DMS53 (cell line): ENCODE measurements at regions not wholly inside any gene's neighbourhood (a gene's known extent, or its start where the extent isn't known, plus 50 kb on each side); places are given as distances from the start of the nearest gene placed in this dataset.
A peak's percentile ranks its signal among the peaks of the same experiment; 100 is the strongest.

Source experiments
- DNase-seq: peaks from one replicate; lab custom pipeline; 2025; lab: John Stamatoyannopoulos, UW

DNA sequence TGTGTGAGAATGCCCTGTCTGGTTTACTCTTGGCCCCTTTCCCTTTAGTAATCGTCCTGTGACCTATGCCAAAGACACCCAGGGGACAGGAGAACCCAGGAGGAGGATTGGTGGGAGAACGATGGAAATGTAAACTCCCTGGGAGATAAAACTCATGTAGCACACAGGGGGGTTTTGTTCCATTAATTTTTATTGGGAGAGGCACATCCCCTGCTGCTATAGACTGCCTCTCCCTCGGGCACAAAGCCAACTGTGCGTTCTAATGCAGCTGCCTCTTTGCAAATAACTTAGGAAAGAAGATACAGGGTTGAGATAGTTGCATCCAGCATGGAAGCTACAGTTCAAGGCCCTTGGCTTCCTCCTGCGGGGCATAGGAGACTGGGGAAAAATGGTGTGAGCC is 489.6 kb downstream of the SLC4A3 start:
- DNase-seq = no peak

DNA sequence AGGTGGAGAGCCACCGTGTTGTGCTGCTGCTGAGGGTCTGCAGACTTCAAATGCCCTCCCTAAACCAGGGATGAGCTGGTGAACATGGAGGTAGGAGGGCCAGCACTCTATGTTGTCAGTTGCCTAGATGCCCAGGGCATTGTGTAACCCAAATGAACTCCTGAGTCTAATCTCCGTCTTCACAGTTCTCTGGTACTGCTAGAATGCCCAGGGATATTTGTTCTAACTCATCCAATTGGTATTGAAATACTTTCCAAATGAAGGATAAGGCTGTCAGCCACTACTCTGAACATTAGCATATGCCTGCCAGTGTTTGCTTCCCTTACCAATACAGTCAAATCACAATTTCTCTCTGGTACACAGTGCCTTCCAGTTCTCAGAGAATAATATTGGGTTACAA is 492.6 kb downstream of the SLC4A3 start:
- DNase-seq = no peak

DNA sequence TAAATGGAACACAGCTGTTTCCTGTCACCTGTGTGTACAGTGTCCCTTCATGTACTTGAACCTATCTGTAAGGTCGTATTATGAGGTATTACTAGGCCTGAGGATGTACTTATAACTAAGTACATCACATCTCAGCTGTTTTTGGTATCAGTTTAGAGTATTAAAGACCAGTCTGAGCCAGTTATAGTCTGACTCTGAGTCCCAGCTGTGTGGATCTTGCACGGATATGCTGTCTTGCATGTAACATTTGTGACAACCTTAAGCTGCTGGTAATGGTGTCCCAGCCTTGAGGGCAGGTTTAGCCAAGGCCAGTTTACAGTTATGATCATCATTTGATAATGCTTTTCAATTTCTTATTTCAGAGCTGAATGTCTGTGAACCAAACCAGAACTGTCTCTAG is 496.3 kb downstream of the SLC4A3 start:
- DNase-seq = peak; percentile 91

DNA sequence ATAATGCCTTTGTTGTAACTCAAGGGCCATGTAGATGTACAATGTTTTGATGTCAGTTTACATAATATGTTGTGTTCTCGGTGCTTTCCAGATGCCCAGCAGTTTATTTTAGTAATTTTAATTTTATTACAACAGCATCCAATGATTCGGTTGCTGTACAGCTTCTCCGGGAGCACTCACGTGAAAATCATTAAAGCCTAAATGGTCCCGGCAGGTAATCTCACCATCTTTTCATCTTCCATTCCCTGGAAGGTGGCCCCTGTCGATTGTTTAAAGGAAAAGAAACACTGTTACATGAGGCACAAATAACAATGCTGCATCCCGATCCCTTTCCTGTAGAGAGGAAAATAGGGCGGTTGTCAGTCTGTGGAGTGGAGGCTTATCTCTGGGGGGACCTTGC is 498.1 kb downstream of the SLC4A3 start:
- no peak for DNase-seq

DNA sequence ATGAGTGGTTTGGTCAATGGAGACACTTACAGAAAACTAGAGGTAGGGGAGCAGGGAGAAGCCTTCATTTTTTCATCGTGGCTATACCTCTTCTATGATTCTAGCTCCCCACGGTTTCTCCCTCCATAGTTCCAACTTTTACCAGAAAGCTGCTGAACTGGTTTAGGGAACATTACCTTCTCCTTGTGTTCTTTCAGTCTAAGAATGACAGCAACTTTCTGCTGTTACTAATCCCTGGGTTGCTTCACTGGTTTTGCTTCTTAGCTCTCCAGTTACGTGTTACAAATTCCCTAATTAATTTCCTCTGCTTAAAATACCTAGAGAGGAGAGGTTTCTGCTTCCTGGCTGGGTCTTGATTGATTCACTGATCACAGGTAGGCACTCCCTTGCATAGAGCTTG is 499.9 kb downstream of the SLC4A3 start:
- peak; percentile 35 for DNase-seq

DNA sequence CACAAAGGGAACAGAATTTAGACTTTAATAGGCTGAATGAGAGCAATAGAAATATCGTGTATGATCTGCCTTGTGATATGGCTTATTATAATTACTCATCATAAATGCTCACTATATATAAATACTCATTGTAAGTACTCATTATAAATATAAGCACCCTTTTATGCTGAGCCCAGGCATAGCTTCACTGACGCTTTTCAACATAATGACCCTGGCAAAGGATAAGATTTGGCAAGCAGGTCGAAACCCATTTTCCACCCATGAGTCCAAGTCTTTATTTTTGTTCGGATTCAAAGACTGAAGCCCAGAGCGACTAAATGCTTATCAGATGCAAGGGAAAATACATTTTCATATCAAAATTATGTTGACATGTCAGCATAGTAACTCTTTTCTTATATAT is 500.4 kb downstream of the SLC4A3 start:
- DNase-seq = no peak

DNA sequence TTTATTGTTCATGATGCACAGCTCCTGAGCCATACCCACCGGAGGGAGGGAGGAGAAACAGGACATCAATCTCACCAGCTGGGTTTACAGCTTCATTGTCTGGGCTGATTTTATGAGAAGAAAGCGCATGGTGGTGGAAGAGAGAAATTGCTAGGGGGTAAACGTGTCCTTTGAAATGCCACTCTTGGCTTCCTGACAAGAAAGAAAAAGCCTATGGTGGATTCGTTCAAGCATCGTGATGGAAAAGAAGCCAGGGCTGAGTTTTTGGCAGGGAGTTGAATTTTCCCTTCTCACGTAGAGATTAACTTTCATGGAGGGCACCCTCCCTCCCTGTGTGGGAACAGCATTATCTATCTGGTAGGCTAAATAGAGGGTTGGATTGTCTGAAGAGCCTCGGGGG is 502.0 kb downstream of the SLC4A3 start:
- DNase-seq = no peak

DNA sequence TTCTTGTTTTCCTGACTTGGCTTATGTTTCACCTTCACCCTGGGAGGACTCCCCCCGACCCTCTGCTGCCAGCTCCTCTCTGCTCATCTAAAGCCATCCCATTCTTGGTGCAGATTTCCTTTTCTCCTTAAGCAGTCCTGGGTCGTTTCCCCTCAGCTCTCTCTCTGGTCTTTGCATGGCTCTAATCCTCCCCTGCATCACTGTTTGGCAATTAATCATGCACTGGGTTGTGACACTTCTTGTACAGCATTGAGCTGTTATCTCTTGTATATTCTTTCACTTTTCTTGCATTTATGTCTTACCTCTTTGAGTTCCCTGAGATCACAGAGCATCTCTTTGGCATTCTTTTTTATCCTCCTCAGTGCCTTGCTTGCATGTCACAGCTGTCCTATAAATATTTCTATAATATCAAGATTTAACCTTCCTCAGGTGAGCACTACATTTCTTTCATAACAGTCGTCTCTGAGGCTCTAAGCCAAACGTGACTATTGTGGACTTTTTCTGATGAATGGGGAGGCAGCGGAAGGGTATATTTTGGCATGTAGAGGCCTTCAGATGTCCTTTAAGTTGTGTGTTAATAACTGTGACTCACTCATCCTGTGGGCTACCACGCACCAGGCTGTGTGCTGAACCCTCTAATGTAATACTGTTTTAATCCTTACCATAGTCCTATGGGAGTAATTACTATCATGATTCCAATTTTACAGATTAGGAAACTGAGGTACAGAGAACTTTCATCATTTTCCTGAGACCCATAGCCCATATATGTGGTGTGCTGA is 507.5 kb downstream of the SLC4A3 start:
- no peak for DNase-seq

DNA sequence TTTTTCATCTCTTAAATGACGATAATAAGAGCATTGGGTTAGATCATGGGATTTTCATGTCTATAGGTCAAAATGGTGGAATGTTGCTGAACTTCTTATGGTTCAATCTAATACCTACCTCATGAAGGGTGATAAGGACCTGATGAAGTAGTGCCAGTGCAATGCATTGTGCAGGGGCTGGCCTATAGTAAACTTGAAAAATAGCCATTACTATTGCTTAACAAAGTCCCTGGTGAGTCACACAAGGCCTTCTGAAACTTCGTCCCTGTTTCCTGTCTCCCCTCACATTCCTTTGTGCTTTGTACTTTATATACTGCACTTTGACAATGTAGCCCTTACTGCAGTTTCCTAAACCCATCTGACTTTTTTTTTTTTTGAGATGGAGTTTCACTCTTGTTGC is 515.9 kb downstream of the SLC4A3 start:
- no peak for DNase-seq

DNA sequence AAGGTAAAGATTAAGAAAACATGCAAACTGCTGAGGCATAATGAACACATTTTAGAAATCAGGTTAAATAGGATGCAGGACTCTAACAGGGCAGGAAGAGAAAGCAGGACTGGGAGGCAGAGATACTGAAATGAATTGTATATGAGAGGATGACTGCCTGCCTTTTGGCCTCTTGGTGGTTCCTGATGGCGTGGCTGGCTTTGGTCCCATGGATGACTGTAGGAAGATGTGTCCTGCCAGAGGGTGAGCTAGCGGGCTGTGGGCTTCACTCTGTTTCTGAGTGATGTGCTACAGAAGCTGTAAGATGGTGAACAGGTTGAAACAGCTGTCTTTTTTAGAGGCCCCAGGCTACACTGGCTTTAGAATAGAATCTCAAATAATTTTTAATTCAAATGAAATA is 517.0 kb downstream of the SLC4A3 start:
- no peak for DNase-seq

DNA sequence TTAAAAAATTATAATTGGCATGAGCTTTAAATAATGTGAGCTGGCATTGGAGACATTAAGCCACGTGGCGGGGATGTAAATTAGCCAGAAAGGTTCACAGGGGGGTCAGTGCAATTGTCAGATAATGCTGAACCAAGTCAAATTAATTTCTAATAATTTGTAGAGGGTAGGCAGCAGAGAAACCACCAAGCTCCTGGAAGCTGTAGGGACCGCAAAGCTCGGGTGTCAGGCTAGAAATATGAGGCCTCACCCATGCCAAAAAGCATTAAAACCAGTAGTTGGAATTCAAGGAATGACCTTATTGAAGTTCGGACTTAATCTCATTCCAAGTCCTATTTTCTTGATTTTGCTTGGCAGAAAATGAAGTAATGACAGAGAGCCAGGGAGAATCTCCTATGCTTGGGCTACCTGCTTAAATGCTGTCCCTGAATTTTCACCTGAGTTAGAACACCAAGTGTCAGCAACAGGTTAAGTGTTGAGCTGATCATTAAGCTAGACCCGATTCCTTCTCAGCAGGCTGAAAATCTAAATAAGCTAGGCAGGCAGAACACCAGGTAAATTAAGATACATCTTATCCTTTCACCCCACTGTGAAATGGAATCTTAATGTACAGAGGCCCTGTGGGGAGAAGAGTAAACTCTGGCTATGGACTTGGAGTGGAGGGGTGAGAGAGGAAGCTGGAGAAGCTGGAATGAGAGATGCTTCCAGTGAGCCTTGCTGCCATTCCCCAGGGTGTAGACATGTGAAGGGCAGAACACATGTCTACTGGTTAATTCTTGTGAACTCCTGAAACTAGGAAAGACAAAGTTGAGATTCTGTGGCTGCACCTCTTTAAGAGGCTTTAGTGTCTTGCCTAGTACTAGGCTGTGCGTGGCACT is 520.0 kb downstream of the SLC4A3 start:
- no peak for DNase-seq

DNA sequence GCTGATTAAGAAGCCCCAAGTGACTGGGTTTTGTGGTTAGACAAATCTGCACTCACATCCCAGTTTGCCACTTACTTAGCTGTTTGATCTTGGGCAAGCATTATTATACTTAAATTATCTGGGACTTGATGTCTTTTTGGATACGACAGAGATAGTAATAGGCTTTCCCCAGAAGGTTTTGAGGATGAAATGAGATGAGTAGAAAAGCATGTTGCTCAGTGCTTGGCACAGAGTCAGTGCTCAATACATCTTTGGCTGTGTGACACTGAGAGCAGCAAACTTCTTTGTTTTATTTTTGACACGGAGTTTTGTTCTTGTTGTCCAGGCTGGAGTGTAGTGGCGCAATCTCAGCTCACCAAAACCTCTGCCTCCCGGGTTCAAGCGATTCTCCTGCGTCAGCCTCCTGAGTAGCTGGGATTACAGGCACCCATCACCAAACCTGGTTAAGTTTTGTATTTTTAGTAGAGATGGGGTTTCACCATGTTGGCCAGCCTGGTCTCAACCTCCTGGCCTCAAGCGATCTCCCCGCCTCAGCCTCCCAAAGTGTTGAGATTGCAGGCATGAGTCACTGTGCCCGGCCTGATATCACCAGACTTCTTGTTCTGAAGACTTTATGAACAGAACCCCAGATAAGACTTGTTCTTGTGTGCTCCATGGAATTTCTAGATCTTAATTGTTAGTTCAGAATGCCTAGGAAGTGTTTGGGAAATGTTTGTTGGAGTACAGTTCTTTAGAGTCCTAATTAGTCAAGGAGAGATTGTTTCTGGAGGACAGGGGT is 521.2 kb downstream of the SLC4A3 start:
- DNase-seq = no peak

DNA sequence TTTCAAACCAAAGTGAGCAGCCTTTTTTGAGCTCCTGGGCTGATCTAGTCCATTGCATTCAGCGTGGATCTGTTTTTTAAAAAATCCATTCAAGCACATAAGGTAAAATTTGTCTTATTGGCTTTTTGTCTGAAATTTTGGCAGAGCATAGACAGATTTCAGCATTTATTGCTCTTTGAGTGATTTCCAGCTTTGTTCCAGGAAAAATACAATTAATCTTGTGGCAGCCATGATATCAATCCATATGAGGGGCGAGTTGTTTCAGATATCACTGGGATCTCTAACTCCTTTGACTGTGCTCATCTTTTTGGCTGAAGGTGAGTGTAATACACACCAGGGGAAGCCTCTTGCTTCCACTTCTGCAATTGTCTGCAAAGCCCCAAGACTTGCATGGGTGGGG is 523.9 kb downstream of the SLC4A3 start:
- no peak for DNase-seq

DNA sequence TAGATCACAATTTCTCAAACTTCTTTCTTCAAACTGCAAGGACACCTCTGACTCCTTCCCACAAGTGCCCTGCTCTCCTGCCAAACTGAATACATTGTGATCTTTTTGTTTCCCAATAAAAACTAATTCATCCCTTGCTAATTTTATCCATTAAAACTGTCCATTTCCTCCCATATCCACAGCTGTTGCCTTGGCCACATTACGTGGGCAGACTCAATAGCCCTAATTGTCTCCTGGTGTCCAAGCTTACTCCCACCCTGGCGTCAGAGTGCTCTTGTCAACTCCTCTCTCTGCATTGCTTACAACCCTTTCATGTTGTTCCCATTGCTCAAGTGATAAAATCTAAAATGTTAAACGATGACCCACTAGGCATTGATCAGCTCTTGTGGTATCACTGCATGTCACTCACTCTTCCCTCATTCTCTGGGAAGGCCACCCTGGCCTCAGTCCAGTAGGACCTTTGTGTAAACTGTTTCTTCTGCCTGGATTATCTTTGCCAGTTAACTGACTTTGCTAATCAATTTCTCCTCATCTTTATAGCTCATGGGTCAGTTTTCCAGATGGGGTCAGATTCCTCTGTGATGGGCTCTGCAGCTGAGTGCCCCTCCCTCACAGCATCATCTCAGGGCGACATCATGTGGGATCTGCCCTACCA is 525.0 kb downstream of the SLC4A3 start:
- DNase-seq = no peak

DNA sequence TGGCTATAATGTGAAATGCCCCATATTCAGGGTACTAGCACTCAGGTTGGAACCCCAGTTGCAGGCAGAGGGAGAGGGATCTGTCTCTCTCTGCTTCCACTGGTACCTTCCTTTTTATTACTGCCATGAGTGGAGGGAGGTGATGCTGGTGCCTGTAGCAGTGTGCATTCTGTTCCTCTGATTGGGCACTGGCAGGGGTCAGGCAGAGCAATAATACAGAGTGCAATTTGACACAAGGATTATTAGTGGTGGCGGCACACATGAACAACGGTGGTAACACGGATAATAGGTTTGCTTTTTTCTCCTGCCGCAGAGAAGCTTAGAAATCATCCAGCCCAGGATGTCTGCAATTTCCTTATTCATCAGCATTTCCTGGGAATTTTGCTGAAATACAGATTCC is 525.7 kb downstream of the SLC4A3 start:
- DNase-seq = no peak

DNA sequence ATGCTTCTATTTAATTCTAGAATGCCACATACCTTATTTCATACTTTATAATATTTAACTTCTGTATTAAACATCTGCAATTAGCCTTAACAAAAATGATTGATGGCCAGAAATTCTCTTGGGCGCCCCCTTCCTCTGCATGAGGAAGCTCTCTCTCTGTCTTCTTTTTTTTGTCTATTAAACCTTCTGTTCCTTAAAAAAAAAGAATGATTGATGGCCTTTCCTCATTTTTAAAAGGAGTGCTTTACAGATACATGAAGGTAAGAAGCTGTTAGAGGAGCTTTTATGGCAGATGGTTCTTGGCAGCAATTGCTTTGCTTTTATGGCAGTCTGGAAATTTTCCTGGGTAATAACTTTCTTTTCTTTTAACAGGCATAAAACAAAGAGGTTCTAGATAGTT is 526.9 kb downstream of the SLC4A3 start:
- DNase-seq = no peak

DNA sequence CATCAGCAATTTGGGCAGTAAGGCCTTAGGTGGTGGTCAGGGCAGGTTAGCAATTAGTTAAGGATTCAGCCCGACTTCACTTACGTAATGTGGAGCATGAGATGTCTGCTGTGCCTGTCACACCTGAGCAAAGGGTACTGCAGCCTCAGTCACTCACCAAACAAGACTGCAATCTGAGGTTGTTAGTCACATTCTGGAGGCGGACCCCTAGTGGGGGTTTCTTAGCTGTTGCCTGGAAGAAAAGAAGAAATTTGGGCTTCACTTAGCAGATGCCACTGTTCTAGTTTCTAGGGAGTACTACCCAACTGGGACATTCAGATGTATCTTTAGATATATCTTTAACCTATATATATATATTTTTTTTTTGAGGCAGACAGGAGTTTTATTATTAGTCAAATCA is 529.9 kb downstream of the SLC4A3 start:
- DNase-seq = no peak

DNA sequence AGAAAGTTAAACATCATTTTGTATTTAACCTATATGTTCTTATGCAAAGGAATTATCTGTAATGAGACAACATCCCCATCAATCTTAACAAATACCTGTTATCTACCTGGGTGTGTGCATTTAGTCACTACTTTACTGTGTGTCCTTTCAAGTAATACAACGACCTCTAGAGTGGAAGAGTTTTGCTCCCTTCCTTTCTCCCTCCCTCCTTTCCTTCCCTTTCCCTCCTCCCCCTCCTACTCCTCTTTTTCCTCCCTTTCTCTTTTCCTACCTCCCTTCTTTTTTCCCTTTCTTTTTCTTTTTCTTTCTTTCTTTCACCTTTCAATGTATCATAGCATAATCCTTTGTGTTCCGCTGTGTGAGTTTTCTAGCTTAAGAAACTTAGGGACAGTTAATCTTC is 532.3 kb downstream of the SLC4A3 start:
- no peak for DNase-seq

DNA sequence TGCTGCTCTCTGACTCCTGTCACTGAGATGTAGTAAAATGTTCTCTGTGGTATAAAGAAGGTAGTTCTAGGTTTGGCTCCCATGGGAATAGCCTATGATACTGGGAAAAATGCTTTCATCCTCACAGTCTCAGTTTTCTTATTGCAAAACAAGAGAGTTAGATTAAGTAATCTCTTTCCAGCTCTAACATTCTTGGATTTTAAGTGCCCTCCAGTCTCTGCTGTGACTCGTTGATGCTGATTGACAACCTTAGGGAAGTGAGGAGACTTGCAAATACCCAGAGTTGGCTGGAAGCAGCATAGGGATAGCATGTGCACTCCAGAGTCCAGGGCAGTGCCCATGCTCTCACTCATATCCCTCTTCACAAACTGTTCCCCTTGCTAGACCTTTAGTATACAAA is 534.9 kb downstream of the SLC4A3 start:
- no peak for DNase-seq

DNA sequence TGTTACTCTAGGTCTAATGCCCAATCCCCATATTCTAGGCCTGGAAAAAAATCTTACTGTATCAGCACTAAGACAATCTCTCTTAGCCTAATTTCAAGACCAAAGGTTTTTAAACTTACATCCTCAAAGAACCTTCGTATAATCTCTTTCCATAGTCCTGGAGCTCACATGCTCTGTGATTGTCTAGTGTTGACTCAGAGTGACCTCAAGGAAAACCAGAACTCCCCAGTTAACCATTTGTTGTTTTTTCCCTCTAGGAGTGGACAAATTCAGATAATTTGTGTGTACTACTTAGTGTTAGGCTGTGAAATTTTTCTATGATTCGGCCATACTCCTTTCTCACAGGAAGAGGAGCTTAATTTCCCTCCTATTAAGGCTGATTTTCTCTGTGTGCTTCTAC is 536.1 kb downstream of the SLC4A3 start:
- no peak for DNase-seq

DNA sequence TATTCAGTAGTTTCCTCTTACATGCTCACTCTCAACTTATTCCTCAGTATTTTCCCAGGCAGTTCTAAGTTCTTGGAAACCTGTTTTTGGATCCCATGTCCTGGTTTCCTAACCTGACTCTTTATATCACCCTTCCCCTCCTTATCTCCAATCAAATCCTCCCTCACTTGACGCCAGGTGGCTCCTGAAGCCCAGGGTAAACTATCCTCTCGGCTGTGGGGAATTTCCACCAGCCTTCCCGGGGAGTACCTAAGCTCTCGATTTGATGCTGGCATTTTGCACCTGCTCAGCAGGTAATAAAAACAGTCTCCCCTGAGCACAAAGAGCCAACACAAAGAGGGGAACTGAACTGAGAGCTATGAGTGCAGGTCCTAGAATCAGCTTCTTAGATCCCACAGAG is 538.0 kb downstream of the SLC4A3 start:
- DNase-seq = peak; percentile 88

DNA sequence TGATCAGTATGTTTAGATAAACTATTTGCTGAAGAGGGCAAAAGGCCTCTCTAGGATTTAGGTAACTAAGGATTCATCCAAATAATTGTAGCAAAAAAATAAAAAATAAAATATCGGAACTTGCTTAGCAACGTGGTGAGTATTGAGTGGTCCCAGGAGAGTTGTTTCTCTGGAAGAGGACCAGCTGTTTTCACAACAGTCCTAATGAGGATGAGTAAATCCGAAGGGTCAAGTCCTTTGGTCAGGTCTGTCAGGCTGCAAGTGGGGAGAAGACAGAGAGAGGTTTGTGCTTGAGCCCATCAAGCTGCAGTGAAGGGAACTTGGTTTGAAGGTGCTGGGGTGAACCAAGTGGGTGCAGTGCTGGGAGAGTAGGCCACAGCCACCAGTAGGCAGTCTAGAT is 539.2 kb downstream of the SLC4A3 start:
- no peak for DNase-seq
